Testis (tissue), 2 donors: ENCODE measurements at regions not wholly inside any gene's neighbourhood (a gene's known extent, or its start where the extent isn't known, plus 50 kb on each side); places are given as distances from the start of the nearest gene placed in this dataset.

Source experiments
- POLR2A ChIP-seq: fragments of 450-650 bp; IDR thresholded peaks from one replicate; pipeline ENCODE4 v1.6.1; 2017; ENCODE audit warnings: antibody characterized with exemption, mild to moderate bottlenecking, moderate library complexity
- TF ChIP-seq, protein P1 (sequence below), 3 experiments: fragments of 450-650 bp in 2 of 3; fragments of 200-600 bp in 1 of 3; sonication (generic) in 1 of 3; IDR thresholded peaks; one replicate each; pipeline ENCODE4 v1.5.1; 2016 to 2019; ENCODE audit warnings: antibody characterized with exemption in 3 of 3, mild to moderate bottlenecking in 2 of 3, moderate library complexity in 1 of 3

DNA sequence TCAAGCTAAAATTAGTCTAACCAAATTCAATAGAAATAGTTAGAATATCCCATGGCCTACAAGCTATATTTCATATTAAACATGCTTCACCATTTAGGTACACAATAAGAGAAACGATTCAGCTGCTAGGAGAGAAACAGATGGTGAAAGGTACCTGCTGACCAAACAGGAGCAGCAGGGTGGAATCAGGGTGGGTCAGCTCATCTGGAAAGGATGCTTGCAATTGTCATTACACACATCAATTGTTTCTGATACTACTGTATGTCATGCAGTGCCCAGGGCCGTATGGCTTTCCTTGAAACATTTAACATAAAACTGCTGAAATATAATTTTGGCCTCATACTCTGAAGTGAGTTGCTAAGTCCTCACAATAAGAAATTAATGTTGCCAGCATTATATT, 776.0 kb downstream of the DACH1 start:
- TF ChIP-seq, protein P1, sequence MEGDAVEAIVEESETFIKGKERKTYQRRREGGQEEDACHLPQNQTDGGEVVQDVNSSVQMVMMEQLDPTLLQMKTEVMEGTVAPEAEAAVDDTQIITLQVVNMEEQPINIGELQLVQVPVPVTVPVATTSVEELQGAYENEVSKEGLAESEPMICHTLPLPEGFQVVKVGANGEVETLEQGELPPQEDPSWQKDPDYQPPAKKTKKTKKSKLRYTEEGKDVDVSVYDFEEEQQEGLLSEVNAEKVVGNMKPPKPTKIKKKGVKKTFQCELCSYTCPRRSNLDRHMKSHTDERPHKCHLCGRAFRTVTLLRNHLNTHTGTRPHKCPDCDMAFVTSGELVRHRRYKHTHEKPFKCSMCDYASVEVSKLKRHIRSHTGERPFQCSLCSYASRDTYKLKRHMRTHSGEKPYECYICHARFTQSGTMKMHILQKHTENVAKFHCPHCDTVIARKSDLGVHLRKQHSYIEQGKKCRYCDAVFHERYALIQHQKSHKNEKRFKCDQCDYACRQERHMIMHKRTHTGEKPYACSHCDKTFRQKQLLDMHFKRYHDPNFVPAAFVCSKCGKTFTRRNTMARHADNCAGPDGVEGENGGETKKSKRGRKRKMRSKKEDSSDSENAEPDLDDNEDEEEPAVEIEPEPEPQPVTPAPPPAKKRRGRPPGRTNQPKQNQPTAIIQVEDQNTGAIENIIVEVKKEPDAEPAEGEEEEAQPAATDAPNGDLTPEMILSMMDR (IDR thresholded peaks at IDR 0.05), result no peak
- no peak for TF ChIP-seq POLR2A
